HG03565 (cell line): ENCODE measurements at regions not wholly inside any gene's neighbourhood (a gene's known extent, or its start where the extent isn't known, plus 50 kb on each side); places are given as distances from the start of the nearest gene placed in this dataset.
A peak's percentile ranks its signal among the peaks of the same experiment; 100 is the strongest.

Experiments used
- ATAC-seq: cut with Tn5 transposase; IDR thresholded peaks from one replicate; pipeline ENCODE4 v1.9.1; 2021; ENCODE audit warnings: mild to moderate bottlenecking, moderate library complexity; ENCODE audit not compliant: unreplicated experiment

GRCh38 chr5:61650661-61651060, 318.6 kb downstream of the ZSWIM6 start:
- no peak for ATAC-seq

GRCh38 chr5:61651195-61651594, 319.1 kb downstream of the ZSWIM6 start:
- no peak for ATAC-seq

GRCh38 chr5:61652916-61653315, 320.9 kb downstream of the ZSWIM6 start:
- no peak for ATAC-seq

GRCh38 chr5:61653807-61654580, 321.9 kb downstream of the ZSWIM6 start:
- ATAC-seq, result no peak

GRCh38 chr5:61654876-61655275, 322.8 kb downstream of the ZSWIM6 start:
- no peak for ATAC-seq

- ATAC-seq, result no peak
Observed at GRCh38 chr5:61657010-61657409, 325.0 kb downstream of the ZSWIM6 start.

GRCh38 chr5:61657686-61658085, 325.6 kb downstream of the ZSWIM6 start:
- ATAC-seq, result no peak

GRCh38 chr5:61658592-61659008, 326.5 kb downstream of the ZSWIM6 start:
- peak; percentile 76 for ATAC-seq

GRCh38 chr5:61659221-61659696, 327.2 kb downstream of the ZSWIM6 start:
- ATAC-seq, result no peak

- ATAC-seq, result no peak
Observed at GRCh38 chr5:61662670-61663069, 330.6 kb downstream of the ZSWIM6 start.

- ATAC-seq, result no peak
Observed at GRCh38 chr5:61666064-61666621, 334.1 kb downstream of the ZSWIM6 start.

- no peak for ATAC-seq
Observed at GRCh38 chr5:61667525-61668218, 335.6 kb downstream of the ZSWIM6 start.

GRCh38 chr5:61669531-61669930, 337.5 kb downstream of the ZSWIM6 start:
- ATAC-seq, result no peak

- ATAC-seq, result no peak
Observed at GRCh38 chr5:61670941-61671340, 338.9 kb downstream of the ZSWIM6 start.

GRCh38 chr5:61673007-61673735, 341.1 kb downstream of the ZSWIM6 start:
- ATAC-seq, result no peak

GRCh38 chr5:61674378-61674777, 342.3 kb downstream of the ZSWIM6 start:
- no peak for ATAC-seq

GRCh38 chr5:61675015-61675692, 343.1 kb downstream of the ZSWIM6 start:
- no peak for ATAC-seq

GRCh38 chr5:61677220-61677619, 345.2 kb downstream of the ZSWIM6 start:
- no peak for ATAC-seq

GRCh38 chr5:61678966-61679365, 346.9 kb downstream of the ZSWIM6 start:
- ATAC-seq, result no peak

- ATAC-seq, result no peak
Observed at GRCh38 chr5:61679562-61679961, 347.5 kb downstream of the ZSWIM6 start.

- ATAC-seq, result no peak
Observed at GRCh38 chr5:61680247-61680646, 348.2 kb downstream of the ZSWIM6 start.
